Neural cell (in vitro differentiated cells): ENCODE measurements at regions not wholly inside any gene's neighbourhood (a gene's known extent, or its start where the extent isn't known, plus 50 kb on each side); places are given as distances from the start of the nearest gene placed in this dataset.

Experiments used
- EP300 ChIP-seq: fragments of 450-650 bp; conservative IDR thresholded peaks from 2 replicates; pipeline ENCODE4 v1.6.1; 2014; ENCODE audit warnings: antibody characterized with exemption, mild to moderate bottlenecking, moderate library complexity; ENCODE audit not compliant: poor library complexity, severe bottlenecking
- POLR2AphosphoS5 ChIP-seq: IDR thresholded peaks from 2 replicates; pipeline ENCODE4 v1.6.1; 2012
- TAF1 ChIP-seq: IDR thresholded peaks from 2 replicates; pipeline ENCODE4 v1.6.1; 2012; ENCODE audit warnings: low read depth
- TF ChIP-seq, protein P1 (sequence below): IDR thresholded peaks from 2 replicates; pipeline ENCODE4 v1.6.1; 2012; ENCODE audit warnings: borderline replicate concordance
- TF ChIP-seq, protein P2 (sequence below): fragments of 450-650 bp; IDR thresholded peaks from 2 replicates; pipeline ENCODE4 v1.5.1; 2014; ENCODE audit warnings: antibody characterized with exemption, mild to moderate bottlenecking, moderate library complexity; ENCODE audit not compliant: poor library complexity, severe bottlenecking

GRCh38 chr18:68583685-68584084 lies 131.2 kb downstream of the TMX3 start:
- TF ChIP-seq TAF1 (no peak), POLR2AphosphoS5 (peak; percentile 47), EP300 (peak; percentile 85)
- TF ChIP-seq, protein P1, sequence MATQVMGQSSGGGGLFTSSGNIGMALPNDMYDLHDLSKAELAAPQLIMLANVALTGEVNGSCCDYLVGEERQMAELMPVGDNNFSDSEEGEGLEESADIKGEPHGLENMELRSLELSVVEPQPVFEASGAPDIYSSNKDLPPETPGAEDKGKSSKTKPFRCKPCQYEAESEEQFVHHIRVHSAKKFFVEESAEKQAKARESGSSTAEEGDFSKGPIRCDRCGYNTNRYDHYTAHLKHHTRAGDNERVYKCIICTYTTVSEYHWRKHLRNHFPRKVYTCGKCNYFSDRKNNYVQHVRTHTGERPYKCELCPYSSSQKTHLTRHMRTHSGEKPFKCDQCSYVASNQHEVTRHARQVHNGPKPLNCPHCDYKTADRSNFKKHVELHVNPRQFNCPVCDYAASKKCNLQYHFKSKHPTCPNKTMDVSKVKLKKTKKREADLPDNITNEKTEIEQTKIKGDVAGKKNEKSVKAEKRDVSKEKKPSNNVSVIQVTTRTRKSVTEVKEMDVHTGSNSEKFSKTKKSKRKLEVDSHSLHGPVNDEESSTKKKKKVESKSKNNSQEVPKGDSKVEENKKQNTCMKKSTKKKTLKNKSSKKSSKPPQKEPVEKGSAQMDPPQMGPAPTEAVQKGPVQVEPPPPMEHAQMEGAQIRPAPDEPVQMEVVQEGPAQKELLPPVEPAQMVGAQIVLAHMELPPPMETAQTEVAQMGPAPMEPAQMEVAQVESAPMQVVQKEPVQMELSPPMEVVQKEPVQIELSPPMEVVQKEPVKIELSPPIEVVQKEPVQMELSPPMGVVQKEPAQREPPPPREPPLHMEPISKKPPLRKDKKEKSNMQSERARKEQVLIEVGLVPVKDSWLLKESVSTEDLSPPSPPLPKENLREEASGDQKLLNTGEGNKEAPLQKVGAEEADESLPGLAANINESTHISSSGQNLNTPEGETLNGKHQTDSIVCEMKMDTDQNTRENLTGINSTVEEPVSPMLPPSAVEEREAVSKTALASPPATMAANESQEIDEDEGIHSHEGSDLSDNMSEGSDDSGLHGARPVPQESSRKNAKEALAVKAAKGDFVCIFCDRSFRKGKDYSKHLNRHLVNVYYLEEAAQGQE = peak; percentile 64
- TF ChIP-seq, protein P2, sequence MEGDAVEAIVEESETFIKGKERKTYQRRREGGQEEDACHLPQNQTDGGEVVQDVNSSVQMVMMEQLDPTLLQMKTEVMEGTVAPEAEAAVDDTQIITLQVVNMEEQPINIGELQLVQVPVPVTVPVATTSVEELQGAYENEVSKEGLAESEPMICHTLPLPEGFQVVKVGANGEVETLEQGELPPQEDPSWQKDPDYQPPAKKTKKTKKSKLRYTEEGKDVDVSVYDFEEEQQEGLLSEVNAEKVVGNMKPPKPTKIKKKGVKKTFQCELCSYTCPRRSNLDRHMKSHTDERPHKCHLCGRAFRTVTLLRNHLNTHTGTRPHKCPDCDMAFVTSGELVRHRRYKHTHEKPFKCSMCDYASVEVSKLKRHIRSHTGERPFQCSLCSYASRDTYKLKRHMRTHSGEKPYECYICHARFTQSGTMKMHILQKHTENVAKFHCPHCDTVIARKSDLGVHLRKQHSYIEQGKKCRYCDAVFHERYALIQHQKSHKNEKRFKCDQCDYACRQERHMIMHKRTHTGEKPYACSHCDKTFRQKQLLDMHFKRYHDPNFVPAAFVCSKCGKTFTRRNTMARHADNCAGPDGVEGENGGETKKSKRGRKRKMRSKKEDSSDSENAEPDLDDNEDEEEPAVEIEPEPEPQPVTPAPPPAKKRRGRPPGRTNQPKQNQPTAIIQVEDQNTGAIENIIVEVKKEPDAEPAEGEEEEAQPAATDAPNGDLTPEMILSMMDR = no peak
